C1 segment of cervical spinal cord (tissue), 14 donors: ENCODE measurements at regions not wholly inside any gene's neighbourhood (a gene's known extent, or its start where the extent isn't known, plus 50 kb on each side); places are given as distances from the start of the nearest gene placed in this dataset.

Experiments used
- DNase-seq, 14 donors: peaks; one replicate each; lab custom pipeline; 2025; lab: John Stamatoyannopoulos, UW

GRCh38 chr22:47796128-47796908, 1033.9 kb downstream of the TBC1D22A start:
- no peak for DNase-seq

- no peak for DNase-seq
These were observed 1033.2 kb downstream of the TBC1D22A start for GRCh38 chr22:47795477-47796127.

GRCh38 chr22:47794851-47795250, 1032.4 kb downstream of the TBC1D22A start:
- DNase-seq = no peak

- no peak for DNase-seq
These were observed 1031.1 kb downstream of the TBC1D22A start for GRCh38 chr22:47793304-47794101.

GRCh38 chr22:47789171-47789570, 1026.7 kb downstream of the TBC1D22A start:
- no peak for DNase-seq

- DNase-seq = no peak
These were observed 1026.0 kb downstream of the TBC1D22A start for GRCh38 chr22:47788461-47788860.

GRCh38 chr22:47787501-47788227, 1025.2 kb downstream of the TBC1D22A start:
- no peak for DNase-seq

- DNase-seq = no peak
These were observed 1024.3 kb downstream of the TBC1D22A start for GRCh38 chr22:47786650-47787290.

- no peak for DNase-seq
These were observed 1022.5 kb downstream of the TBC1D22A start for GRCh38 chr22:47784991-47785390.

GRCh38 chr22:47784367-47784983, 1022.0 kb downstream of the TBC1D22A start:
- no peak for DNase-seq

- no peak for DNase-seq
These were observed 1021.2 kb downstream of the TBC1D22A start for GRCh38 chr22:47783433-47784366.

- DNase-seq = no peak
These were observed 1020.1 kb downstream of the TBC1D22A start for GRCh38 chr22:47782328-47783075.

GRCh38 chr22:47781427-47782111, 1019.1 kb downstream of the TBC1D22A start:
- DNase-seq = no peak

- DNase-seq = no peak
These were observed 1018.6 kb downstream of the TBC1D22A start for GRCh38 chr22:47781024-47781423.

GRCh38 chr22:47780281-47780875, 1017.9 kb downstream of the TBC1D22A start:
- no peak for DNase-seq

GRCh38 chr22:47779474-47779873, 1017.0 kb downstream of the TBC1D22A start:
- DNase-seq = no peak

GRCh38 chr22:47778160-47778658, 1015.8 kb downstream of the TBC1D22A start:
- DNase-seq = no peak

- DNase-seq = no peak
These were observed 1015.0 kb downstream of the TBC1D22A start for GRCh38 chr22:47777426-47777825.
